Stimulated activated naive CD8-positive, alpha-beta T cell treated with anti-CD3 and anti-CD28 coated beads, Interleukin-15, Interleukin-2, amounts not matched to agents 100 U/mL and 50 U/mL, for 24 hours (primary cell): ENCODE measurements at regions not wholly inside any gene's neighbourhood (a gene's known extent, or its start where the extent isn't known, plus 50 kb on each side); places are given as distances from the start of the nearest gene placed in this dataset.
"Not testable (repeated sequence)": the region's sequence is repeated elsewhere in the genome, so short reads cannot be mapped to it uniquely, and the experiment has no call there.

Experiments used
- ATAC-seq: fragments of 150-1000 bp; cut with Tn5 transposase; one replicate; pipeline ENCODE4 v1.10.0; 2021
- DNase-seq: peaks from one replicate; pipeline ENCODE4 v3.0.0; 2021

DNA sequence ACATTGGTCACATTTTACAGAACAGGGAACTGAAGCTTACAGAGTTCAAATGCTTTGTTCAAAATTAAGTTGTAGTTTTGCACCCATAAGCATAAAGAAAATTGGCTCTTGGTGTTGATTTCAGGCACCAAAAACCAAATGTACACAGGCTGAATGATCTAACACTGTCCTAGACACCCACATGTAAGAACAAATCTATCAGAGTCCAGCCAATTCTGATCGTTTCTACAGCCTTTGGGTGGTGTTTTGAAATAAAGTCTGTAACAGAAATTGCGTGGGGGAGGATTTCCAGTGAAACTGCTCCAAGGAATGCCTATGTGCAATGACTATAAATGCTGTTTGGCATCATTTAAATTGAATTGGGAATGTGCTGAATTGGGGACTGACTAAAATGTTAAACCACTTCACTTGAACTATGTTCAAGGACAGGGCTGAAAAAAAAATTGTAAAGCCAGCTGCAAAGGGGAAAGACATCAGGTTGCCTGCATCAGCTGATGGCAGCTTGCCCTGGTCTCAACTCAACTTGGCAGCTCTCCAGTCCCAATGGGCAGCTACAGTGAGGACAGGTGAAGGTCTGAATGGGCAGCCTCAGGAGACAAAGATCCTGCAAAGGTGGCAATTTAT, 92.2 kb upstream of the TRPC7 start:
- ATAC-seq = no peak
- no peak for DNase-seq

DNA sequence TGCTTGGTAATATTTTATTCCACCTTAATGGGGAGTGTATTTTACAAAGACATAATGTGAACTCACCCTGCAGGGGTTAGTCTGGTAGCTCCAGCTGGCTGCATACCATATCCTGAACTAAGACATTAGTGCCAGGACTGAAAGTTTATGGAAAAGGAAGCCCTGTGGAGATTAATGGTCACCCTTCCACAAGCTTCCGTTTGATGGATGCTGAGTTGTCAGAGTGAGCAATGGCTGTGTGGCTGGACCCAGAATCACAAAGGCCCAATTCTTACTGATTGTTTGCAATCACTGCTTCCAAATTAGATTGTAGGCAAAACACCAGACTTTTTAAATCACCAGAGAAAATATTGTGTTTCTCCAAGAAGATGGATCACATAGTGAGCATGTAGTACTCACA, 90.1 kb upstream of the TRPC7 start:
- no peak for DNase-seq
- ATAC-seq = no peak

DNA sequence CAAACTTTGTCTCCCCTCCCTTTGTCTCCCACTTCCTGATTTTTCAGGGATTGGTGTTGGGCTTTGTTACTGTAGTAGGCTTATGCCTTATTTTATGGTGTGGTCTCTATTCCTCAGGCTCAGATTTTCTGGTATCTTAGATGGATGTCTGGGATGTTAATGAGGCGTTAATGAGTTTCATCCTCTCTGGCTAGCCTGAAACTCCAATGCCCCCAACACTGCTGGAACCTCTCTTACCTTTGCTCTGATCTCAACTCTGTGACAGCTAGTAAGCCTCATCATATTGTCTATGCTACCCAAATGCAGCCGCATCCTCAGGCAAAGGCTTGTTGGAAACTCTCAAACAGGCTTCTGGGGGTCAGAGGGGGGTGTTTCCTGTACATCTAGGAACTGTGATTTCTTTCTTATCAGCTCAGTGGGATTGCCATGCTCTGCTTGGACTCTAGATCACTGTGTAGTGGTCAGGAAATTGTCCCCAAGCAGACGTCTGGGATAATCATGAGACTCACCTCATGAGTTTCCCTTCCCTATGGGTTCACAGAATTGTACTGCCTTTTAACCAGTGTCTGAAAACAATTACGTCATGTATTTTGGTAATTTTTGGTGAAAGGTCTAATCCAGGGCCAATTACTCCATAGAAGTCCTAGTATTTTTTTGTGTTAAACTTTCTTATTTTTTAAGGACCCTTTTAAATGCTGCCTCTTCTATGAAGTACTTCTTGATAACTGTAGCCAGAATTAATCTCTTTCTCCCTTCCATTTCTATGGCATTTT, 88.8 kb upstream of the TRPC7 start:
- no peak for ATAC-seq
- no peak for DNase-seq

DNA sequence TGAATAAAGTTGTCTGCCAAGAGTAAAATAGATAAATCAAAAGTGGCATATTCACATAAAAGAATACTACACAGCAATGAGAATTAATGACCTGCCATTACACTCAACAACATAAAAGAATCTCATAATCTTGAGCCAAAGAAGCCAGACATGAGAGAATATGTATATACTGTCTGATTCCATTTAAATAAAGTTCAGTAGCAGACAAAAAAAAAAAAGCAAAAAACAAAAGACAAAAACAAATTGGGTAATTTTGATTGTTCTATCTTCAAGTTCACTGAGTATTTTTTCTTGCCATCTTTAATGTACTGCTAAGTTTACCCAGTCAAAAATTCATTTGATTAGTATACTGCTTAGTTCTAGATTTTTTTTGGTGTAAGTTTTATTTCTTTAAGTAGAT, 87.9 kb upstream of the TRPC7 start:
- no peak for DNase-seq
- no peak for ATAC-seq

DNA sequence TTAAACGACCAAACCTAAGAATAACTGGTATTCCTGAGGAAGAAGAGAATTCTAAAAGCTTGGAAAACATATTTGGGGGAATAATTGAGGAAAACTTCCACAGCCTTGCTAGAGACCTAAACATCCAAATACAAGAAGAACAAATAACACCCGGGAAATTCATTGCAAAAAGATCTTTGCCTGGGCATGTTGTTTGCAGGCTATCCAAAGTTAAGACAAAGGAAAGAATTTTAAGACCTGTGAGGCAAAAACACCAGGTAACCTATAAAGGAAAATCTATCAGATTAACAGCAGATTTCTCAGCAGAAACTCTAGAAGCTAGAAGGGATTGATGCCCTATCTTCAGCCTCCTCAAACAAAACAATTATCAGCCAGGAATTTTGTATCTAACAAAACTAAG, 82.2 kb upstream of the TRPC7 start:
- ATAC-seq, DNase-seq: not testable (repeated sequence)

DNA sequence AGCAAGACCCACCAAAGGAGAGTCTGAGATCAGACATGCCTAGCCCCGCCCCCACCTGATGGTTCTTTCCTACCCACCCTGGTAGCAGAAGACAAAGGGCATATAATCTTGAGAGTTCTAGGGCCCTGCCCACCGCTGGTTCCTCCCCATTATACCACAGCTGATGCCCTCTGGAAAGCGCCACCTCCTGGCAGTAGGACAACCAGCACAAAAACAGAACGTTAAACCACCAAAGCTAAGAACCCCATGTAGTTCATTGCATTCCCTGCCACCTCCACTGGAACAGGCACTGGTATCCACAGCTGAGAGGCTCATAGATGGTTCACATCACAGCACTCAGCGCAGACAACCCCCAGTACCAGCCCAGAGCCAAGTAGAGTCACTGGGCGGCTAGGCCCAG, 81.2 kb upstream of the TRPC7 start:
- DNase-seq (no peak), ATAC-seq (no peak)

DNA sequence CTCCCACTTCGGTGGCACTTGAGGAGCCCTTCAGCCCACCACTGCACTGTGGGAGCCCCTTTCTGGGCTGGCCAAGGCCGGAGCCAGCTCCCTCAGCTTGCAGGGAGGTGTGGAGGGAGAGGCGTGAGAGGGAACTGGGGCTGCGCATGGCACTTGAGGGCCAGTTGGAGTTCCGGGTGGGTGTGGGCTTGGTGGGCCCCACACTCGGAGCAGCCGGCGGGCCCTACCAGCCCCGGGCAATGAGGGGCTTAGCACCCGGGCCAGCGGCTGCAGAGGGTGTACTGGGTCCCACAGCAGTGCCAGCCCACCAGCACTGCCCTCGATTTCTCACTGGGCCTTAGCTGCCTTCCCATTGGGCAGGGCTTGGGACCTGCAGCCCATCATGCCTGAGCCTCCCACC, 78.8 kb upstream of the TRPC7 start:
- ATAC-seq, DNase-seq: not testable (repeated sequence)

DNA sequence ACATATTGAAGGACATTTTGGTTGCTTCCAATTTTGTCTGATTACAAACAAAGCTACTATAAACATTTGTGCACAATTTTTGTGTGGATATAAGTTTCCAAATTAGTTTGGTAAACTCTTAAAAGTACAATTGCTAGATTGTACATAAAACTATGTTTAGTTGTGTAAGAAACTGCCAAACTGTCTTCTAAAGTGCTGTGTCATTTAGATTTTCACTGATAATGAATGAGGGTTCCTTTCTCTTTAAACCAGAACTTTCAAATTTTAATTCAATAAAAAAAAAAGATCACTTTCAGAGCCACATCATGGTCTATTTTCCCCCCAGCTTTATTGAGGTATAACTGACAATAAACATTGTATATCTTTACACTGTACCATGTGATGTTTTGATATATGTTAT, 74.0 kb upstream of the TRPC7 start:
- DNase-seq (no peak), ATAC-seq (no peak)

DNA sequence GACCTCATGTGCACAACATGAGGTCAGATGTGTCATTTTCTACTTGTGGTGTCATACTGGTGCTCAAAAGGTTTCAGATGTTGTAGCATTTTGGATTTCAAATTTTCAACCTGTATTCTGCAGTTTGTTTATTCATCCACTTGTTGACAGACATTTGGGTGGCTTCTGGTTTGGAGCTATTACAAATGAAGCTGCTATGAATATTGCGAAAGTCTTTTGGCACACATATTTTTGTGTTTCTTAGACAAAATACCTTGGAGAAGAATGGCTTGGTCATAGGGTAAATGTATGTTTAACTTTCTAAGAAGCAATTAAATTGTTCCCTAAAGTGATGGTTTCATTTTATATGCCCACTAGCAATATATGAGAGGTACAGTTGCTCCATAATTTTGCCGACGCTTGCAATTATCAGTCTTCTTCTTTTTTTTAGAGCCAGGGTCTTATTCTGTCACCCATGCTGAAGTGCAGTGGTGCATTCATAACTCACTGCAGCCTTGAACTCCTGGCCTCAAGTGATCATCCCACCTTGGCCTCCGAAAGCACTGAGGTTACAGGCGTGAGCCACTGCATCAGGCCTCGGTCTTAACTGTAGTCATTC, 70.7 kb upstream of the TRPC7 start:
- no peak for DNase-seq
- ATAC-seq = no peak

DNA sequence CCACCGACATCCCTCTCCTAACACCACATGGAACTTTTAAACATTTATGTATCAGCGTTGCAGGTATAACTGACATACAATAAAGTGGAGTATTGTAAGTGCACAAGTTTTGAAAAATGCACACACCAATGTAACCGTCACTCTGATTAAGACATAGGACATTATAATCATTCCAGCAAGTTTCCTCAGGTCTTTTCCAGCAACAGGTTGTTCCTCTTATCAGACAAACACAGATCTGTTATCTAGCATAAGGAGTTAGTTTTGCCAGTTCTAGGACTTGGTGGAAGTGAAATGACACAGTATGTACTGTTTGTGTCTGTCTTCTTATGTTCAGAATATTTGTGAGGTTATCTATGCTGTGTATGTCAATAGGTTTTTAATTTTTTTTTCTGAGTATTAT, 69.5 kb upstream of the TRPC7 start:
- ATAC-seq = no peak
- no peak for DNase-seq

DNA sequence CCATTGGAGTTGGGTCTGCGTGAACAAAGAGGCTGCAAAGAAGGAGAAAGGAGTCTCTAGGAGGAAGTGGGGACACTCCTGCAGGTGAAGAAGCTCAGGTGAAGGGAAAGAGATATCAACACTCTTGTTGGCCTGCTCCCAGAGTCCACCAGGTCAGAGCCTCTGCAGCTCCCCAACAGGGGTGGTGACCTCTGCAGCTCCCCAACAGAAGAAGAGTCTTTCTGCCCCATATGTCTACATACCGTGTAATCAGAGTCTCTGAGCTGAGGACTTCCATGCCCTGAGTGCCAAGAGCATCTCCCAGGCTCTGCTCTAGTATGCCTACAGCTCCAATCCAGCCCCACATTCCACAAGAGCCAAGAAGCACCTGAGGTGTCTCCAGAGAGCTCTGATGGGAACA, 67.4 kb upstream of the TRPC7 start:
- DNase-seq = no peak
- no peak for ATAC-seq

DNA sequence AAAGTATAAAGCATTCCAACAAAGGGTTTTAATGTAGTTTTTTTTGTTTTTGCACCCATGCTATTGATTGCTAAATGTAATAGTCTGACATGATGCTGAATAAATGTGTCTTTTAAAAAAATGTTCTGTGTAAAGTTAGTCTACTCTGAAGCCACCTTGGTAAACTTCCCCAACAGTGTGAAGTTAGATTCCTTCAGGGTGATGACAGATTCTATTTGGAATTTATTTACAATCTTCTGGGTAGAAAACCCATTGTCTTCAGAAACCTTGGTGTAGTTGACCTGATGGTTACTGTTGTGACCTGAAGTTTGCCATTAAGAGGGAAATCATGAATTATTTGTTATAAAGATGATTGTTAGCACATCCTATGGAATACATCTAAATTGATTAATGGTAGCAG, 64.7 kb upstream of the TRPC7 start:
- DNase-seq = no peak
- ATAC-seq = no peak

DNA sequence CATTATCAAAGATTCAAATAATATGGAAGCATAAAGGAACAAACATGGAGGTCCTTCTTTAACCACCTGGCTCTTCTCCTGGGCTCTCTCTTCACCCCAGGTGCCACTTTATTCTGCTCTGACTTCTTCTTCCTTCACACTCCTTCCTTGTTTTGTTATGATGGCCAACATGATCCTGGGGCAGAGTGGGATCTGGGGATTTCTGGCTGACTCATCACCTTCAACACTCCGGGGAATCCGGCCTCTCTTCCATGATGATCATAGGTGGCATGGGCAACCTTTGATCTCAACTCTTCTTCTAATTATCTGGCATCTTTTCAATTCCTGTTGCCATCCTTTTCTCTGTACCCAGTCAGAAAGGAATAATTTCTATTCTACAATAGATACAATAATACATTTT, 62.1 kb upstream of the TRPC7 start:
- DNase-seq (no peak), ATAC-seq (no peak)

DNA sequence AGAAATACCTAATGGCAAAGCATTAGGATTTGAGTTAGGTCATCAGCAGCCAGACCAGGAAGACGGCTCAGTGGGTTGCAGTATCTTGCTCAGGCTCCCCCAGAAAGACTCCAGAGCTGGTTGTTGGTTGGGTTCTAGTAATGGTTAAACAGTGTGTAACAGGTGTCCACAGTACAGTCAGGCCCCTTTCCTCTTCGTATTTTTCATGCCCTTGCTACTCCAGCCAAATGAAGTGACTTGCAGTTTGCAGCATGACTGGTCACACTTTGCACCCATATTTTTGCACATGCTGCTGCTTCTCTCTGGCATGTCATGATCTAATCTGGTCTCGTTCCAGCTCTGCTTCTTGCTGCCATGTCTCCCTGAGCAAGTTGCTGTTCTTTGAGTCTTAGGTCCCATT, 60.6 kb upstream of the TRPC7 start:
- no peak for DNase-seq

DNA sequence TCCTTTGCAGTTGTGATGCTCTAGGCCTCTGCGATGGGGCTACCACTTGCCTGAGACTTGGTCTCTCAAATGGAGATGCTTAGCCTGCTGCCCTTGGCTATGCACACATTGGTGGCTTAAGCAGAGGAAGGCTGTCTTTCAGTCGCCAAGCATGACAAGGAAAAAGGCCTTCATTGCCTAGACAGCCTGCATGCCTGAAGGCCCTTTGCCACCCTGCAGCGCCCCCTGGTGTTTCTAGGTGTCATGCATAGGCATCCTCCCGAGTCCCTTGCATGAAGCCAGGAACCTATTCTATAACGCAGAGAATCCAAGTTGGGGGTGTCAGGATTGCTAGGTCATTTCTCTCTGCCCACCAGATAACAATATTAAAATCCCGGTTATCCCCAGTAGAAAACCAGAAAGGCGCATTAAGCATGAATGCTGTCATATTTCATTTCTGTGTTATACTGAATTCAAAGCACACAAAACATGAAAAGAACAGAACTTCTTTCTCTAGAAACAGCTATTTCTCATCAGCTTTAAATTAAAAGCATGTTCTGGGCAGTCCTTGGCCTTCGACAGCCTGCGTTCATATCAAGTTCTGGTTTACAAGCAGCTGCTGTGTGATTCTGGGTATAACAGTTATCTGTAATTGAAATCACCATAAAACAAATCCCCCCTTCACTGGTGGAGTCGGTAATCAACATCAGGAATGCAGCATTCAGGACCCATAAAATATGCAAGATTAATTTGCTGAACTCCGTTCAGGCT, 59.7 kb upstream of the TRPC7 start:
- ATAC-seq (no peak), DNase-seq (peak; percentile 63)

More for the DNA sequence above, 60.6 kb upstream of the TRPC7 start:
- ATAC-seq = no peak

DNA sequence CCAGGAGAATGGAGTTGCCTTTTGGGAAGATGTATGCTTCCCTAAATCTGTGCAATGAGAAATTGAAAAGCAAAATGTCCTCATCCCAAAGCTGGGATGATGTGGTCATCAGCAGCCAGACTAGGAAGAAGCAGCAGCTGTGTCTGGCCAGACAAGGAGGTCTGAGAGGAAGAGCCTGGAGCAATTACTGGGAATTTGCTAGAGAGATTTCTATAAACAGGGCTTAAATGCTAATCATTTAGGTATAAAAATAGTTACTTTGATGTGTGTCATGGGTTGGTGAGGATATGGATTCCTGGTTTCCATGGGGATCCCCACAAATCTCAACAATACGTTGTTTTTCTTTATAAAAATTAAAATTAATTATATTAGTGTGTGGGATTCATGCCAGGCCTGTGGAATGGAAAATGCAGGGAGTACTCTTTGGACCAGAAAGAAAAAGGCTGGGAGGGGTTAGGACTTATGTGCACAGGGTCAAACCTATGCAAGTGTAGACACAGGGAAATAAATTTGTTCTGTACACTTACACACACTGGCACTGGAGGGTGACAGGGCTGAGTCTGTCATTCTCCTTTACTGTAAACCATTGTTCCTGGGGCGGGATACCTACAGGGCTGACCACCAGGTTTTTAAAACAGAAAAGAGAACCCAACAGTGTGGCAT, 58.7 kb upstream of the TRPC7 start:
- DNase-seq (no peak), ATAC-seq (no peak)

DNA sequence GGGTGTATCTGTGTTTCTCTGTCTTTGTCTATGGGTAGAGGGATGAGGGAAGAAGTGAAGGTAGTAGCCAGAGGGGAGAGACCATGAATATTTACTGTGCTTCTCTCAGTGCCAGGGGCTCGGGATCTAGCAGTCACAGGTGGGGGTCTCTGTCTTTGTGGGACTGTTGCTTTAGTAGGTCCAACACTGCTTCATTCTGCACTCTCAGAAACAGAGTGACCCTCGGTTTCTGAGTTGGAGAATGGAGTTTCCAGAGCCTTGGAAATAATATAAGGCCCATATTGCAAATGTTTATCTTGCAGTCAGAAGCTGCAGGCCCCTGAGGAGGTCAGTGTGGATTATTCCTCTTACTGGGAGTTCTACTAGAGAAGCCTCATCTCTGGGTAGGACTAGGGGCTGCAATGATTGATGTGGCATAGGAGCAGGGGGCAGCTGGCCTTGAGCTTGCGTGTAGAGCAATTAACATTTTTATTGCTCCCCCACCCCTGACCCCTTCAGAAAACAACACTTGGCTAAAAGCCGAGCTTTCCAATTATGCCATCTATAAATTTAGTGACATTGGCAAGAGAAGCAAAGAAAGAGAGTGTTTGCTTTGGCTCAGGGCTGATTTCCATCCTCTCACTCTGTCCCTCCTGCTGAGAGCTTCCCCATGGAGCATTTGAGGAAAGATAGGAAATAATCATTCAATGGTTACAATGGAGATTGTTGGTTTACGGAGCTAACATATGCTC, 55.0 kb upstream of the TRPC7 start:
- DNase-seq (no peak), ATAC-seq (no peak)

DNA sequence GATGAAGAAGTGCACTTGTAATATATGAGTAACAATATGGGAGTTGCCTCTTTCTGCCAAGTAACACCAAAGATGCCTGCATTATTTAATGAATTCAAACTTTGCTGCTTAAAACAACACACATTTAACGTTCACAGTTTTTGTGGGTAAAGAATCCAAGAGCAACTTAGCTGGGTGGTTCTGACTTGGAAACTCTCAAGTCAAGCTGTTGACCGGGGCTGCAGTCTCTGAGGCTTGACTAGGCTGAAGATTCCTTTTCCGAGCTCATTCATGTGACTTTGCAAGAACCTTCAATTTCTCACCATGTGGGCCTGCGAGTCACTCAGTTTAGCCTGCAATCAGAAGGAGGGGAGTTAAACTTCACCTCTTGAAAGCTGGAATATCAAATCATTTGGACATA, 53.0 kb upstream of the TRPC7 start:
- no peak for DNase-seq
- ATAC-seq = no peak
